Liver (tissue), 3 donors: ENCODE measurements at regions not wholly inside any gene's neighbourhood (a gene's known extent, or its start where the extent isn't known, plus 50 kb on each side); places are given as distances from the start of the nearest gene placed in this dataset.

Experiments used
- ATF3 ChIP-seq: IDR thresholded peaks from 2 replicates; pipeline ENCODE4 v1.6.1; 2016; ENCODE audit warnings: antibody characterized with exemption
- CTCF ChIP-seq: fragments of 150-350 bp; IDR thresholded peaks from 2 replicates; pipeline ENCODE4 v1.5.1; 2017; ENCODE audit warnings: improper control_type of control experiment, low read depth, low read length; ENCODE audit not compliant: missing input control
- GABPA ChIP-seq, 2 donors: IDR thresholded peaks in 1 of 2; conservative IDR thresholded peaks in 1 of 2; 2 replicates each; pipeline ENCODE4 v1.6.1; 2016; ENCODE audit warnings: antibody characterized with exemption in 2 of 2, mild to moderate bottlenecking in 1 of 2, moderate library complexity in 1 of 2
- HNF4A ChIP-seq, 2 donors: conservative IDR thresholded peaks; 2 replicates each; pipeline ENCODE4 v1.6.1; 2016; ENCODE audit warnings: antibody characterized with exemption in 2 of 2, mild to moderate bottlenecking in 2 of 2
- JUND ChIP-seq, 2 donors: IDR thresholded peaks; 2 replicates each; pipeline ENCODE4 v1.6.1; 2016; ENCODE audit warnings: antibody characterized with exemption in 2 of 2
- MAX ChIP-seq: IDR thresholded peaks from 2 replicates; pipeline ENCODE4 v1.6.1; 2016; ENCODE audit warnings: antibody characterized with exemption
- NR2F2 ChIP-seq: IDR thresholded peaks from 2 replicates; pipeline ENCODE4 v1.6.1; 2016; ENCODE audit warnings: antibody characterized with exemption
- RAD21 ChIP-seq, 2 donors: IDR thresholded peaks; 2 replicates each; pipeline ENCODE4 v1.6.1; 2016; ENCODE audit warnings: antibody characterized with exemption in 2 of 2, mild to moderate bottlenecking in 2 of 2
- REST ChIP-seq: IDR thresholded peaks from 2 replicates; pipeline ENCODE4 v1.6.1; 2016; ENCODE audit warnings: antibody characterized with exemption, mild to moderate bottlenecking
- RXRA ChIP-seq, 2 donors: IDR thresholded peaks; 2 replicates each; pipeline ENCODE4 v1.6.1; 2017 to 2018; ENCODE audit warnings: antibody characterized with exemption in 2 of 2, mild to moderate bottlenecking in 1 of 2
- SP1 ChIP-seq: IDR thresholded peaks from 2 replicates; pipeline ENCODE4 v1.6.1; 2018; ENCODE audit warnings: antibody characterized with exemption, mild to moderate bottlenecking
- TAF1 ChIP-seq: conservative IDR thresholded peaks from 2 replicates; pipeline ENCODE4 v1.6.1; 2016; ENCODE audit warnings: antibody characterized with exemption, mild to moderate bottlenecking
- YY1 ChIP-seq: IDR thresholded peaks from 2 replicates; pipeline ENCODE4 v1.6.1; 2016; ENCODE audit warnings: antibody characterized with exemption, mild to moderate bottlenecking
- donor health status: healthy.
- donor health status: healthy.

- no peak for TF ChIP-seq CTCF
- TF ChIP-seq YY1, result no peak
- no peak for TF ChIP-seq SP1
- no peak for TF ChIP-seq REST
- no peak for TF ChIP-seq RAD21 (IDR thresholded peaks at IDR 0.05)
- TF ChIP-seq MAX, result no peak
- no peak for TF ChIP-seq RXRA (IDR thresholded peaks at IDR 0.05)
- no peak for TF ChIP-seq HNF4A (conservative IDR thresholded peaks at IDR 0.05)
- TF ChIP-seq ATF3, result no peak
- TF ChIP-seq TAF1, result no peak
- TF ChIP-seq GABPA (IDR thresholded peaks at IDR 0.05 in 1 of 2, conservative IDR thresholded peaks at IDR 0.05 in 1 of 2), result no peak
- no peak for TF ChIP-seq JUND (IDR thresholded peaks at IDR 0.05)
- no peak for TF ChIP-seq NR2F2
These were observed 240.3 kb upstream of the ETAA1 start for GRCh38 chr2:67156796-67157195.
